ENCODE measurements at regions not wholly inside any gene's neighbourhood (a gene's known extent, or its start where the extent isn't known, plus 50 kb on each side); places are given as distances from the start of the nearest gene placed in this dataset.

DNA sequence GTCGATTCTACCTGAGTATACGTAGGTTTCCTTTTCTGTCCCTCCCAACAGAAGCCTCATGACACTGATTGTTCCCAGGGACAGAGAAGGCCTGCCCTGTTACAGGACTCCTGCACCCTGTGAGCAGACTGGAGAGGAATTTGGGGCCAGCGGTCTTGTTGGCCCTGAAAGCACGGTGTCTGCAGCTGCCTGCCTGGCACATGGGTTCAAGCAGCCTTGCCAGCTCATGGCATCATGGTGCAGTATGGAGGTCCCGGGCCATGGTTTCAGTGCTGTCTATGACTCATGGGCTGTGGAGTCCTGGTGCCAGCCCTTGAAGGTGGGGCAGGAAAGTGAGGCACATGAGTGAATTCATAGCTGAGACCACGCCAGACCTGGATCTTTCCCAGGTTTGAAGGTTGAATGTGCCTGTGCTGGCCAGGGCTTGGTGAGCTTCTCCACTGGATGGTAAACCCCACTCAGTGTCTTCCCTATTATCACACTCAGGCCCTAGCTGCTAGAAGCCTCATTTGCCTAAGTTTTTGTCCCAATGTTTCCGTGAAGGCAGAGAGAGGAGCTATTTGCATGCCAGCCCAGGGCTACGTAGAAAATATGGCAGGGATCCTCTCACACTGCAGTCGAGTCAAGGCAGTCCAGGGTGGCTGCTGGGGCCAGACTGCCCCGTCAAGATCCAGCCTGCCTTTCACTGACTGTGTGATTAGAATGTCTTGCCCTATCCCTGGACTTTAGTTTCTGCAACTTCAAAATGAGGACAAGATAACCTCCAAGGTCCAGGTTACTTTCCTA is 277.2 kb upstream of the CCL2 start:
- TF ChIP-seq, protein P1, sequence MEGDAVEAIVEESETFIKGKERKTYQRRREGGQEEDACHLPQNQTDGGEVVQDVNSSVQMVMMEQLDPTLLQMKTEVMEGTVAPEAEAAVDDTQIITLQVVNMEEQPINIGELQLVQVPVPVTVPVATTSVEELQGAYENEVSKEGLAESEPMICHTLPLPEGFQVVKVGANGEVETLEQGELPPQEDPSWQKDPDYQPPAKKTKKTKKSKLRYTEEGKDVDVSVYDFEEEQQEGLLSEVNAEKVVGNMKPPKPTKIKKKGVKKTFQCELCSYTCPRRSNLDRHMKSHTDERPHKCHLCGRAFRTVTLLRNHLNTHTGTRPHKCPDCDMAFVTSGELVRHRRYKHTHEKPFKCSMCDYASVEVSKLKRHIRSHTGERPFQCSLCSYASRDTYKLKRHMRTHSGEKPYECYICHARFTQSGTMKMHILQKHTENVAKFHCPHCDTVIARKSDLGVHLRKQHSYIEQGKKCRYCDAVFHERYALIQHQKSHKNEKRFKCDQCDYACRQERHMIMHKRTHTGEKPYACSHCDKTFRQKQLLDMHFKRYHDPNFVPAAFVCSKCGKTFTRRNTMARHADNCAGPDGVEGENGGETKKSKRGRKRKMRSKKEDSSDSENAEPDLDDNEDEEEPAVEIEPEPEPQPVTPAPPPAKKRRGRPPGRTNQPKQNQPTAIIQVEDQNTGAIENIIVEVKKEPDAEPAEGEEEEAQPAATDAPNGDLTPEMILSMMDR (IDR thresholded peaks at IDR 0.05), result no peak
- no peak for TF ChIP-seq POLR2A (IDR thresholded peaks at IDR 0.05)

Data from gastroesophageal sphincter (tissue), 3 donors.